Duodenal mucosa (tissue), 2 donors: ENCODE measurements at regions not wholly inside any gene's neighbourhood (a gene's known extent, or its start where the extent isn't known, plus 50 kb on each side); places are given as distances from the start of the nearest gene placed in this dataset.
"Not testable (repeated sequence)": the region's sequence is repeated elsewhere in the genome, so short reads cannot be mapped to it uniquely, and the experiment has no call there.

ENCODE experiments used
- H3K27ac ChIP-seq: one replicate; pipeline ENCODE4 v1.7.0; 2013; ENCODE audit warnings: low read depth, low read length
- H3K27me3 ChIP-seq, 2 donors: one replicate each; pipeline ENCODE4 v1.7.0; 2013; ENCODE audit warnings: low read length in 2 of 2, control low read depth in 1 of 2; ENCODE audit not compliant: insufficient read depth in 2 of 2, control insufficient read depth in 1 of 2
- H3K36me3 ChIP-seq, 2 donors: one replicate each; pipeline ENCODE4 v1.7.0; 2013; ENCODE audit warnings: low read length in 2 of 2, control low read depth in 1 of 2; ENCODE audit not compliant: insufficient read depth in 2 of 2, control insufficient read depth in 1 of 2
- H3K4me1 ChIP-seq, 2 donors: one replicate each; pipeline ENCODE4 v1.7.0; 2013; ENCODE audit warnings: low read length in 2 of 2, control low read depth in 1 of 2; ENCODE audit not compliant: insufficient read depth in 2 of 2, control insufficient read depth in 1 of 2
- H3K4me3 ChIP-seq, 2 donors: one replicate each; pipeline ENCODE4 v1.7.0; 2013; ENCODE audit warnings: low read length in 2 of 2, low read depth in 1 of 2
- H3K9ac ChIP-seq, 2 donors: one replicate each; pipeline ENCODE4 v1.7.0; 2013; ENCODE audit warnings: low read length in 2 of 2, low read depth in 1 of 2
- H3K9me3 ChIP-seq, 2 donors: one replicate each; pipeline ENCODE4 v1.7.0; 2013; ENCODE audit warnings: low read length in 2 of 2, control low read depth in 1 of 2; ENCODE audit not compliant: control insufficient read depth in 1 of 2

DNA sequence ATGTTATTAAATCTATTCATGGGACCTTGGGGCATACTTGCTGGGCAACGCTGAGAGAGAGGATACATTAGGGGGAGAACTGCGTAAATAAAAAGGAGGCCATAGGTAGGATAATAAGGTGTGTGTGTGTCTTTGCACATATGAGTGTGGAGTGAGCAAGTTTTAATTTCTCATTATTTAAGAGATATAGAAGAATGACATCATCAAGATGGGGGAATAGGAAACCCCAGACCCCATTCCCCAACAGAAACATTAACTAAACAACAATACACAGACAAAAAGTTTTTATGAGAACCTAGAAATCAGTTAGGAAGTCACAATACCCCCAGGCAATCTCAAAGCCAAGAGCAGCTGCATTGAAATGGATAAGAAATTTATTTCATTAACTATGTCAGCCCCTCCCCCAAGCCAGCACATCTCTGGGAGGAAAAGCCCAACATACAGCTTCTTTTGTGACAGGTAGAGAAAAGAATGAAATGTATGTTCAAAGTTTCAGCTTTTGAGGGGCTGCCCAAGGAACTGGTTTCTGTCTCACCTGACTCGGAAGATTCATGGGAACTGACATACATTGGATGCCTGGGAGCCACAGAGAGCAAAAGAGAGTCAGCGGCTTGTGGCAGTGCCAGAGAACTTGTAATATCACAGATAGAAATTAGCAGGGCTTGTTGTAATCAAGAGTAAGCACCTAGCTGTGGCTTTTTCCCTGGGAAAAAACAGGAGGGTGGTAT lies 234.3 kb upstream of the NFIA start:
- Histone ChIP-seq H3K9ac (no peak overlapping the region), H3K36me3 (no peaks in the 10 kb centered on the region), H3K27me3 (no peaks in the 10 kb centered on the region), H3K27ac (no peak overlapping the region), H3K4me1 (no peaks in the 10 kb centered on the region), H3K9me3 (no peaks in the 10 kb centered on the region), H3K4me3 (no peak overlapping the region)

GRCh38 chr1:60847391-60847790 lies 235.0 kb upstream of the NFIA start:
- no peaks in the 10 kb centered on the region for H3K9me3 ChIP-seq
- H3K27me3 ChIP-seq = no peaks in the 10 kb centered on the region
- H3K4me1 ChIP-seq = no peaks in the 10 kb centered on the region
- no peaks in the 10 kb centered on the region for H3K36me3 ChIP-seq
- H3K4me3 ChIP-seq = no peak overlapping the region
- no peak overlapping the region for H3K9ac ChIP-seq
- no peak overlapping the region for H3K27ac ChIP-seq

DNA sequence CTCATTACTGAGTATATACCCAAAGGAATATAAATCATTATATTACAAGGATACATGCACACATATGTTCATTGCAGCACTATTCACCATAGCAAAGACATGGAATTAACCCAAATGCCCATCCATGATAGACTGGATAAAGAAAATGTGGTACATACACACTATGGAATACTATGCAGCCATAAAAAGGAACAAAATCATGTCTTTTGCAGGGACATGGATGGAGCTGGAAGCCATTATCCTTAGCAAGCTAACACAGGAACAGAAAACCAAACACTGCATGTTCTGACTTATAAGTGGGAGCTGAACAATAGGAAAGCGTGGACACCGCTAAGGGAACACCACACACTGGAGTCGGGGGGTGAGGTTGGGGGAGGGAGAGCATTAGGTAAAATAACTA lies 236.7 kb upstream of the NFIA start:
- not testable (repeated sequence) for H3K36me3 ChIP-seq, H3K27ac ChIP-seq, H3K27me3 ChIP-seq, H3K4me3 ChIP-seq, H3K9me3 ChIP-seq, H3K9ac ChIP-seq, H3K4me1 ChIP-seq

DNA sequence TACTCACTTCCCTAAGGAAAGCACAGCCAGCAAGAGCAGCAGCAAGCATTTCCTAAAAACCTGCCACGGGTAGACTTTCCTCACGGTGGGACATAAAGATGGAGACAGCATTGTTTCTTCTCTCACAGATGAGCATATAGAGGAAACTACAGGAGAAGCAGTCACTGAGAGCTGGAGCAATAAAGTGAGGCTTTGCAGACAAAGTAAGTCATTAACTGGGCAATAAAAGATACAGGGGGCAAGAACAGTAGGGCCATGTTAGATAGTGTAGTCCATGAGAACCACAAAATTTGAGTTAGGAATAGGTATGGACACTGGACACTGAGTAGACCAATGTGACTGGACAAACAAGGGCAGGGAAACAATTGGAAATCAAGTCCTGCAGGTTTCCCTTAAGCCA lies 240.1 kb upstream of the NFIA start:
- H3K9me3 ChIP-seq = no peaks in the 10 kb centered on the region
- no peak overlapping the region for H3K4me3 ChIP-seq
- H3K36me3 ChIP-seq = no peaks in the 10 kb centered on the region
- no peaks in the 10 kb centered on the region for H3K4me1 ChIP-seq
- H3K9ac ChIP-seq = no peak overlapping the region
- no peak overlapping the region for H3K27ac ChIP-seq
- no peaks in the 10 kb centered on the region for H3K27me3 ChIP-seq

DNA sequence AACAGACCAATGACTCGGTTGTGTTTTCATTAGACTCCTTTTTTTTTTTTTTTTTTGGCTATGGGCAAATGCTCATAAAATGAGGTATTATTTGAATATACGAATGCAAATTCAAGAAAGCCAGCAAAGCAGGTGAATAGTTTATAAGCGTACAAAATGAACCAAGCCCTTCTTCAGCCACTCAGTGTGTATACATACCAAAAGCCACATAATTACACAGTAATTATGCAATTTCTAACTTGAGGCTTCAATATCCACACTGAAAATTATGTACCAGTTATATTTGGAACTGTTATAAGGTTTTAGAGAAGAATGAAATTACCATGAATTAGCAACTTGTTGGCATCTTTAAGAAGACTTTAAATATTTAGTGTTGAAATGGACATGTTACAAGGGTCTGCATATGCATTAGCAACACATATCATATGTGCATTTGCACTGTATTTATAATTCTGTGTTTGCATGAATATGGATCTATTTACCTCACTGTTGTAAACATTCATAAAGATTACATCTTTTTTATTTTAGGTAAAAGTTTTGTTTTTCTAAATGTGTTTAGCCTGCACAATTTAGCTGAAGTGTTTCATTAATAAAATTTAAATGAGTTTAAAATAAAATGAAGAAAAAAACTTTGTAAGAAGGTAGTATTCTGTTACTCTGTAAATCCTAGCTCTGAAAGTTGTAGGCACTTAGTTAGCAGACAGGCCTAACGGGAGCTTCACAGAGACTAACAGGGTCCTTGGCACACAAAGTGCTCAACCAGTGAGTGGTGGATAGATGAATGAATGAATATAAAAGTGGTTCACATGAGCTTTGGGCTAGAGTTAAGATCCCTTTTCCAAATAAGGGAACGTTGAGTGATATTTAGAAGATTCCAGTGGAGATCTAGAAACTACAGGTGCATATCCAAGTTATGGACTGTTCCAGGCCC lies 241.0 kb upstream of the NFIA start:
- Histone ChIP-seq H3K9me3 (no peaks in the 10 kb centered on the region), H3K27me3 (no peaks in the 10 kb centered on the region), H3K4me1 (no peaks in the 10 kb centered on the region), H3K36me3 (no peaks in the 10 kb centered on the region), H3K27ac (no peak overlapping the region), H3K9ac (no peak overlapping the region), H3K4me3 (no peak overlapping the region)

GRCh38 chr1:60840476-60840875 lies 241.9 kb upstream of the NFIA start:
- H3K27ac ChIP-seq, H3K9ac ChIP-seq, H3K36me3 ChIP-seq, H3K9me3 ChIP-seq, H3K4me3 ChIP-seq, H3K27me3 ChIP-seq, H3K4me1 ChIP-seq: not testable (repeated sequence)

GRCh38 chr1:60835649-60836048 lies 246.7 kb upstream of the NFIA start:
- no peak overlapping the region for H3K27ac ChIP-seq
- H3K9me3 ChIP-seq = no peaks in the 10 kb centered on the region
- H3K27me3 ChIP-seq = no peaks in the 10 kb centered on the region
- H3K9ac ChIP-seq = no peak overlapping the region
- H3K4me1 ChIP-seq = peaks cover 6 to 21% of the 10 kb centered on the region in 2 donors
- no peaks in the 10 kb centered on the region for H3K36me3 ChIP-seq
- no peak overlapping the region for H3K4me3 ChIP-seq

DNA sequence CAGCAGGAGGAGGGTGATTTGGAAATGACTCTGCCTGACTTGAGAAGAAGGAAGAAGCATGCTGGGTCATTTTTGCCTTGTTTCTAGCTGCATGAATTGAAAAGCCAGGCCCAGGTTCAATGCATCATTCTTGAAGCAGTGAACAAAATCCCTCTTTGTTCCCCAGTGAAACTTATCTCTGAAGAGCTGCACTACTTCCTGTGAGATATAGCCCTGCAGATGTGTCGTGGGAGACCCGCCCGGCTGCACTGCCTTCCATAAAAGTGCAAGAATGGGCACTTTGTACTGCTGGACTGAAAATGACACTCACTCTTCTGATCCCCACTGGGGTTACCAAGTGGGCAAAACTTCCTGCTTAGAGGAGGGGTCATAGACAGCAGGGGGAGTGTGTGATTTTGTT lies 249.2 kb upstream of the NFIA start:
- no peaks in the 10 kb centered on the region for H3K27me3 ChIP-seq
- H3K4me1 ChIP-seq = peaks cover 6 to 21% of the 10 kb centered on the region in 2 donors
- H3K4me3 ChIP-seq = no peak overlapping the region
- H3K27ac ChIP-seq = no peak overlapping the region
- H3K9me3 ChIP-seq = no peaks in the 10 kb centered on the region
- no peak overlapping the region for H3K9ac ChIP-seq
- H3K36me3 ChIP-seq = no peaks in the 10 kb centered on the region

GRCh38 chr1:60832367-60832766 lies 250.0 kb upstream of the NFIA start:
- Histone ChIP-seq H3K4me1 (peaks cover 6 to 21% of the 10 kb centered on the region in 2 donors), H3K27ac (no peak overlapping the region), H3K9ac (no peak overlapping the region), H3K27me3 (no peaks in the 10 kb centered on the region), H3K9me3 (no peaks in the 10 kb centered on the region), H3K36me3 (no peaks in the 10 kb centered on the region), H3K4me3 (no peak overlapping the region)

GRCh38 chr1:60831780-60832179 lies 250.6 kb upstream of the NFIA start:
- H3K4me1 ChIP-seq = peaks cover 6 to 21% of the 10 kb centered on the region in 2 donors
- H3K9ac ChIP-seq = no peak overlapping the region
- H3K4me3 ChIP-seq = peak overlapping the region in 1 of 2 donors; percentile 3
- no peaks in the 10 kb centered on the region for H3K27me3 ChIP-seq
- H3K27ac ChIP-seq = no peak overlapping the region
- H3K36me3 ChIP-seq = no peaks in the 10 kb centered on the region
- H3K9me3 ChIP-seq = no peaks in the 10 kb centered on the region
